ENCODE measurements at regions not wholly inside any gene's neighbourhood (a gene's known extent, or its start where the extent isn't known, plus 50 kb on each side); places are given as distances from the start of the nearest gene placed in this dataset.

GRCh38 chr9:4370501-4370900 is 70.6 kb upstream of the GLIS3 start:
- TF ChIP-seq CTCF (conservative IDR thresholded peaks at IDR 0.05; ENCODE audit: low read depth, low read length) (no peak), POLR2A (IDR thresholded peaks at IDR 0.05; ENCODE audit: low read depth, low read length) (no peak), RFX5 (IDR thresholded peaks at IDR 0.05; ENCODE audit: low read depth, low read length) (no peak), NFE2L2 (IDR thresholded peaks at IDR 0.05; ENCODE audit: low read depth, low read length) (no peak), CEBPB (IDR thresholded peaks at IDR 0.05; ENCODE audit: low read depth, low read length) (no peak), RAD21 (IDR thresholded peaks at IDR 0.05; ENCODE audit: low read length) (no peak), MAFK (IDR thresholded peaks at IDR 0.05; ENCODE audit: low read depth, low read length) (no peak)

All from IMR-90 (cell line).